Spinal cord (tissue), 9 donors: ENCODE measurements at regions not wholly inside any gene's neighbourhood (a gene's known extent, or its start where the extent isn't known, plus 50 kb on each side); places are given as distances from the start of the nearest gene placed in this dataset.

ENCODE experiments used
- DNase-seq, 6 donors: peaks; one replicate each; pipeline versions ENCODE4 v3.0.0 to v3.0.0-alpha.2; 2013 to 2015; ENCODE audit warnings: low spot score in 6 of 6, low read depth in 4 of 6
- H3K27ac ChIP-seq: one replicate; pipeline ENCODE4 v1.5.1; 2013; ENCODE audit warnings: low read depth, low read length, control low read depth
- H3K27me3 ChIP-seq: one replicate; pipeline ENCODE4 v1.6.1; 2013; ENCODE audit warnings: low read length; ENCODE audit not compliant: control insufficient read depth, insufficient read depth
- H3K36me3 ChIP-seq: one replicate; pipeline ENCODE4 v1.6.1; 2013; ENCODE audit warnings: low read length; ENCODE audit not compliant: control insufficient read depth, insufficient read depth
- H3K4me1 ChIP-seq: one replicate; pipeline ENCODE4 v1.6.1; 2013; ENCODE audit warnings: low read length; ENCODE audit not compliant: control insufficient read depth, insufficient read depth
- H3K4me3 ChIP-seq: one replicate; pipeline ENCODE4 v1.5.1; 2013; ENCODE audit warnings: low read depth, low read length, control low read depth
- H3K9me3 ChIP-seq: one replicate; pipeline ENCODE4 v1.6.1; 2013; ENCODE audit warnings: low read length; ENCODE audit not compliant: control insufficient read depth, insufficient read depth
- WGBS: methylation state at CpG from one replicate; pipeline ENCODE4 v1.1.5; 2013; ENCODE audit warnings: missing lambda C conversion rate; ENCODE audit not compliant: insufficient coverage; 5-methylcytosine and 5-hydroxymethylcytosine counted together
- donor health status: healthy.

DNA sequence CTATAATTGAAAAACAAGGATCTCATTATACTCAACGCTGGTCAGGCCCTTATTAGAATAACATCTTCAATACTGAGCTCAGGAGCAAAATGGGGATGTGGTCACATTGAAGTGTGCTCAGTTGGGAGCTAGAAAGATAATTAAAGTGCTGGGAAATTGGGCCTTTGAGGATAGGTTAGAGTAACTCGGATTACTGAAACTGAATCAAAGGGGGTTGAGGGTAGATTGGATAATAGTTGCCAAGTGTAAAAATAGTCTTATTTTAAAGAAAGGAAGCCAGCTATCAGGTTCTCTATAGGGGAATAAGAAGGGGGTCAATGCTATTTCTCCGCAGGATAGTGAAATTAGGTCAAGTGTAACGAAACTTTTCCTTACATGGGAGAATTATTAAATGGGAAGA, 391.0 kb upstream of the PTPRD start:
- DNase-seq, result peak in 2 of 6 donors; percentile 10 to 82
- WGBS, result 67% methylated on average over 3 of the region's 4 CpGs
- Histone ChIP-seq H3K27me3 (no peaks in the 10 kb centered on the region), H3K4me3 (no peak overlapping the region), H3K4me1 (no peaks in the 10 kb centered on the region), H3K36me3 (no peaks in the 10 kb centered on the region), H3K9me3 (no peaks in the 10 kb centered on the region), H3K27ac (no peak overlapping the region)

DNA sequence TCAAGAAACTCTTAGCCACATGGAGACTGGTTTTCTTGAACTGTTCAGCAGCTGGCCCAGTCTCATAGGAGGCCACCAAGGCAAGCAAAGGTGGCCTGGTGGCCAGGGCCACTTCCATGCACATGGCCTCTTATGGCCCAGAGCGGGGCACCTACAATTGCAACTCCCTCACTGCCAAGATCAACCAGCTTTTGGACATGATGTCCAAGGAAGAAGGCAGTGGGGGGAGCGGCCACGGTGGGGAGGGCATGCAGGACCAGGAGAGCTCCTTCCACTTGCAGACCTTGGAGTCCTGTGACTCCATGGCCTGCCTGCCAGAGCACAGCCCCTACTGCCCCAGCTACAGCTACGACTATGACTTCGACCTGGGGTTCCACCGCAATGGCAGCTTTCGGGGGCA, 398.9 kb upstream of the PTPRD start:
- no peak overlapping the region for H3K27ac ChIP-seq
- H3K9me3 ChIP-seq, result no peaks in the 10 kb centered on the region
- WGBS, result 97% methylated on average over 7 of the region's 7 CpGs
- no peak overlapping the region for H3K4me3 ChIP-seq
- DNase-seq, result no peak
- H3K27me3 ChIP-seq, result no peaks in the 10 kb centered on the region
- no peaks in the 10 kb centered on the region for H3K4me1 ChIP-seq
- H3K36me3 ChIP-seq, result no peaks in the 10 kb centered on the region

- Histone ChIP-seq H3K4me3 (no peak overlapping the region), H3K4me1 (no peaks in the 10 kb centered on the region), H3K9me3 (no peaks in the 10 kb centered on the region), H3K27me3 (no peaks in the 10 kb centered on the region), H3K27ac (no peak overlapping the region), H3K36me3 (no peaks in the 10 kb centered on the region)
- WGBS, result 88% methylated on average over 2 of the region's 2 CpGs
- no peak for DNase-seq
Measured at GRCh38 chr9:11016081-11016480, 403.3 kb upstream of the PTPRD start.

- Histone ChIP-seq H3K4me1 (no peaks in the 10 kb centered on the region), H3K27ac (no peak overlapping the region), H3K27me3 (no peaks in the 10 kb centered on the region), H3K4me3 (no peak overlapping the region), H3K9me3 (no peaks in the 10 kb centered on the region), H3K36me3 (no peaks in the 10 kb centered on the region)
- 83% methylated on average over 1 of the region's 2 CpGs for WGBS
- DNase-seq, result no peak
Measured at GRCh38 chr9:11023201-11023600, 410.4 kb upstream of the PTPRD start.

DNA sequence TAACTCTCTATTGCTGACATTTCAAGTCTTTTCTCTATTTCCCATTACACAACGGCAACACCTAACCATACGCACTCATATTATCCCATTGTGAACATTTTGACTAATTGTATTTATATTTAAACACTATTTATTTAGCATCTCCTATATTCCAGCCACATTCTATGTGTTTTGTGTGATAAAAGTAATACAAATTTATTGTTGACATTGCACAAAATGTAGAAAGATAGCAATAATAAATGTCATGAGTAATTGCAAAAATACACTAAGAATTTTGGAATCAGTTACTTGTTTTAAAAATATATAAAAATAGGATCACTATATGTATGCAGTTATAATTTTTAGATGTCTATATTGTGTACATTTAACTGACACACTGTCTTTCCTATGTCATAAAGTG, 413.0 kb upstream of the PTPRD start:
- H3K4me1 ChIP-seq, result no peaks in the 10 kb centered on the region
- no peaks in the 10 kb centered on the region for H3K27me3 ChIP-seq
- no peak for DNase-seq
- no peak overlapping the region for H3K4me3 ChIP-seq
- no peak overlapping the region for H3K27ac ChIP-seq
- no peaks in the 10 kb centered on the region for H3K36me3 ChIP-seq
- H3K9me3 ChIP-seq, result no peaks in the 10 kb centered on the region
- WGBS, result no CpG with 5 or more reads among the region's 2 CpGs

- Histone ChIP-seq H3K27me3 (no peaks in the 10 kb centered on the region), H3K9me3 (no peaks in the 10 kb centered on the region), H3K4me3 (no peak overlapping the region), H3K27ac (no peak overlapping the region), H3K4me1 (no peaks in the 10 kb centered on the region), H3K36me3 (no peaks in the 10 kb centered on the region)
- 90% methylated on average over 5 of the region's 7 CpGs for WGBS
- no peak for DNase-seq
Measured at GRCh38 chr9:11038366-11038765, 425.6 kb upstream of the PTPRD start.

GRCh38 chr9:11039006-11039405, 426.2 kb upstream of the PTPRD start:
- no peaks in the 10 kb centered on the region for H3K27me3 ChIP-seq
- no peaks in the 10 kb centered on the region for H3K9me3 ChIP-seq
- WGBS, result 100% methylated on average over 2 of the region's 5 CpGs
- H3K4me1 ChIP-seq, result no peaks in the 10 kb centered on the region
- H3K4me3 ChIP-seq, result no peak overlapping the region
- H3K36me3 ChIP-seq, result no peaks in the 10 kb centered on the region
- no peak for DNase-seq
- no peak overlapping the region for H3K27ac ChIP-seq

GRCh38 chr9:11045589-11045988, 432.8 kb upstream of the PTPRD start:
- Histone ChIP-seq H3K4me3 (no peak overlapping the region), H3K4me1 (no peaks in the 10 kb centered on the region), H3K36me3 (no peaks in the 10 kb centered on the region), H3K27ac (no peak overlapping the region), H3K9me3 (no peaks in the 10 kb centered on the region), H3K27me3 (no peaks in the 10 kb centered on the region)
- no CpG with 5 or more reads among the region's 2 CpGs for WGBS
- peak in 2 of 6 donors; percentile 1 to 15 for DNase-seq

DNA sequence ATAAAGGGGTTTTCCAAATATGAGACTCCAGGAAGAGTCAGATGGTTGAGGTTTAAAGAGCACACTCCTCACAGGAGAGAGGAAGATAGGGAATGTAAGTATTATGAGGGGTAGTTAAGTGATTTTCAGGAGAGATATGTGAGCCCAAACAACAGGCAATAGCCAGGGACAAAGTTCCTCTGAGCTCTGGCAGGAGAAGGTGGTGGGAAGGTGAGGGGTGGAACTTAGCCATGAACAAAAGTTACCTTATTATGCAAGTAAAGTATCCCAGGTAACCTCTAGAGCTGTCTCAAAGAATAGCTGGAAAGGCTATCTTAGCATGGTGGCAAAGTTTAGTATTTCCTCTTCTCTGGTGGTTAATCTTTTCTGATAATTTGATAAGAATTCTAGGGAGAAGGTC, 450.5 kb upstream of the PTPRD start:
- H3K4me3 ChIP-seq, result no peak overlapping the region
- no peaks in the 10 kb centered on the region for H3K4me1 ChIP-seq
- no peaks in the 10 kb centered on the region for H3K36me3 ChIP-seq
- H3K9me3 ChIP-seq, result no peaks in the 10 kb centered on the region
- no peak for DNase-seq
- no peak overlapping the region for H3K27ac ChIP-seq
- H3K27me3 ChIP-seq, result no peaks in the 10 kb centered on the region

DNA sequence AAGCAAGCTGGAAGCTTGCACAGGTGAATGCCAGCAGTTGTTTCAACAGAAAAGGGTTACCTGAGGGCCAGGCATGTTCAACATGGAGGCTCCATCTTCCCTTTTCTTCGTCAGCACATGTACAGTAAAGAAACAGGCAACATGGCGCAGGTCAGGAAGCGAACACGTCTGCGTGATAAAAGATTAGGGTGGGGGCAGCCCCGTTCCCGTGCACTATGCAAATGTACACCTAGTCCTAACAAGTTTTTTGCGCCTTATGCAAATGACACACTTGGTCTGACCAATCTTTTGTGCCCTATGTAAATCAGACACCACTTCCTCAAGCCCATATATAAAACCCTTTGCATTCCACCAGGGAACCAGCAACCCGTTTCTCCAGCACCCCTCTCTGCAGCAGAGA, 452.1 kb upstream of the PTPRD start:
- no peaks in the 10 kb centered on the region for H3K4me1 ChIP-seq
- DNase-seq, result no peak
- H3K9me3 ChIP-seq, result no peaks in the 10 kb centered on the region
- H3K36me3 ChIP-seq, result no peaks in the 10 kb centered on the region
- 100% methylated on average over 3 of the region's 9 CpGs for WGBS
- H3K27ac ChIP-seq, result no peak overlapping the region
- no peak overlapping the region for H3K4me3 ChIP-seq
- H3K27me3 ChIP-seq, result no peaks in the 10 kb centered on the region
